SK-N-SH treated with all-trans-retinoic acid at 6 μM for 48 hours (cell line): ENCODE measurements at regions not wholly inside any gene's neighbourhood (a gene's known extent, or its start where the extent isn't known, plus 50 kb on each side); places are given as distances from the start of the nearest gene placed in this dataset.

Experiments
- TCF4 ChIP-seq: fragments of 250-450 bp; sonication (Bioruptor Pico); IDR thresholded peaks from 2 replicates; pipeline ENCODE4 v1.8.0; 2021; ENCODE audit warnings: mild to moderate bottlenecking, moderate library complexity, borderline replicate concordance
- TOX ChIP-seq: fragments of 250-450 bp; sonication (Bioruptor Pico); IDR thresholded peaks from 2 replicates; pipeline ENCODE4 v1.8.0; 2021; ENCODE audit warnings: mild to moderate bottlenecking, moderate library complexity, borderline replicate concordance
- ZFP3 ChIP-seq: fragments of 250-450 bp; sonication (Bioruptor Pico); IDR thresholded peaks from 2 replicates; pipeline ENCODE4 v1.5.0; 2020; ENCODE audit warnings: mild to moderate bottlenecking, moderate library complexity

GRCh38 chr6:141867767-141868166, 265.0 kb upstream of the GJE1 start:
- TF ChIP-seq TCF4 (CRISPR knock-in tag) (no peak), ZFP3 (no peak), TOX (CRISPR knock-in tag) (no peak)
